NCI-H2196 (cell line): ENCODE measurements at regions not wholly inside any gene's neighbourhood (a gene's known extent, or its start where the extent isn't known, plus 50 kb on each side); places are given as distances from the start of the nearest gene placed in this dataset.
"Not testable (repeated sequence)": the region's sequence is repeated elsewhere in the genome, so short reads cannot be mapped to it uniquely, and the experiment has no call there.

Source experiments
- DNase-seq: peaks from one replicate; lab custom pipeline; 2025; ENCODE audit not compliant: unreplicated experiment; lab: John Stamatoyannopoulos, UW

- DNase-seq = no peak
These were observed 124.1 kb upstream of the SFSWAP start for GRCh38 chr12:131586761-131587160.

- no peak for DNase-seq
These were observed 123.3 kb upstream of the SFSWAP start for GRCh38 chr12:131587565-131587964.

GRCh38 chr12:131589221-131589897, 121.5 kb upstream of the SFSWAP start:
- no peak for DNase-seq

- DNase-seq = no peak
These were observed 120.9 kb upstream of the SFSWAP start for GRCh38 chr12:131589966-131590365.

GRCh38 chr12:131591136-131591535, 119.8 kb upstream of the SFSWAP start:
- DNase-seq = no peak

- no peak for DNase-seq
These were observed 118.9 kb upstream of the SFSWAP start for GRCh38 chr12:131591714-131592709.

- DNase-seq = no peak
These were observed 117.9 kb upstream of the SFSWAP start for GRCh38 chr12:131592972-131593371.

GRCh38 chr12:131593406-131593805, 117.5 kb upstream of the SFSWAP start:
- no peak for DNase-seq

GRCh38 chr12:131596115-131596514, 114.8 kb upstream of the SFSWAP start:
- no peak for DNase-seq

GRCh38 chr12:131597333-131597732, 113.6 kb upstream of the SFSWAP start:
- DNase-seq = no peak

- DNase-seq = no peak
These were observed 112.2 kb upstream of the SFSWAP start for GRCh38 chr12:131598717-131599116.

GRCh38 chr12:131599190-131600159, 111.4 kb upstream of the SFSWAP start:
- DNase-seq = no peak

GRCh38 chr12:131600160-131600532, 110.7 kb upstream of the SFSWAP start:
- no peak for DNase-seq

- DNase-seq = not testable (repeated sequence)
These were observed 109.4 kb upstream of the SFSWAP start for GRCh38 chr12:131601499-131601898.

- DNase-seq = peak; percentile 37
These were observed 107.6 kb upstream of the SFSWAP start for GRCh38 chr12:131603106-131603938.

GRCh38 chr12:131603939-131604795, 106.7 kb upstream of the SFSWAP start:
- DNase-seq = no peak

GRCh38 chr12:131604859-131605258, 106.0 kb upstream of the SFSWAP start:
- no peak for DNase-seq

- DNase-seq = no peak
These were observed 105.5 kb upstream of the SFSWAP start for GRCh38 chr12:131605304-131605829.
